GM18520 (cell line): ENCODE measurements at regions not wholly inside any gene's neighbourhood (a gene's known extent, or its start where the extent isn't known, plus 50 kb on each side); places are given as distances from the start of the nearest gene placed in this dataset.
"Not testable (repeated sequence)": the region's sequence is repeated elsewhere in the genome, so short reads cannot be mapped to it uniquely, and the experiment has no call there.

ENCODE experiments used
- ATAC-seq: cut with Tn5 transposase; IDR thresholded peaks from one replicate; pipeline ENCODE4 v1.9.1; 2021; ENCODE audit not compliant: unreplicated experiment

DNA sequence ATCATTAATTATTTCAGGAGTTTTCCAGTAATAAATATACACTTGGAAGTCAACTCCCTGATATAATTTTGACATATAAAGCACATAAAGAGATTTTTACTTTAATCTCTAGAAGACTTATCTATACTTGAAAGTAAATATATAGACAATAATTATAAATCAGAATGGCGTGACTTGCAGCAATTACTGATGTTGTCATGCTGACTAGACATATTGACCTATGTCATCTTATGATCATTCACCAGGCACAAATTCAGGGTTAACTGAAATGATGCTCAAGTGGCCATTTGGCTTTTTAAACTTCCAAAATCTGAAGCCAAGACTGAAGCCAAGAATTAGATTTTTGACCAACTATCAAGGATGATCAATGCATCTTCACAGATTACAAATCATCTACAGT is 192.2 kb downstream of the MCHR2 start:
- ATAC-seq = no peak

GRCh38 chr6:99802396-99803031 is 191.5 kb downstream of the MCHR2 start:
- ATAC-seq = no peak

DNA sequence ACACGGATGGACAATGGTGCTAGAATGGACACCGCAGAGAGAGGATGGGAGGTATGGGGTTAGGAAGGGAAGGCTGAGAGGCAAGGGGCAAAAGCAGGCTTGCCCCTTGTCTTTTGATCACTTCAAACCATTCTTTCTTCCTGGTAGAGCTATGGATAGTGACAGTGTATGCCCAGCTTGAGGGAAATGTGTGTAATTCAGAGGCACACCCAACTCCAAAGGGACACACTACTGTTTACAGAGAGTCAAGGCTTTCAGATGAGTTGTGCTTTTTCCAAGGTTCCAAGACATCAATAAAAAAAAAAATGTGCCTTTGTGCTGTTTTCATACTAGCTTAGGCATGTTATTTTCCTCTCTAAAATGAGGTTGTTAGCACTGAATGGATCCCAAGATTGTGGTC is 185.0 kb downstream of the MCHR2 start:
- no peak for ATAC-seq

- no peak for ATAC-seq
These were observed 183.7 kb downstream of the MCHR2 start for GRCh38 chr6:99810295-99810694.

GRCh38 chr6:99810942-99811620 is 182.9 kb downstream of the MCHR2 start:
- no peak for ATAC-seq

DNA sequence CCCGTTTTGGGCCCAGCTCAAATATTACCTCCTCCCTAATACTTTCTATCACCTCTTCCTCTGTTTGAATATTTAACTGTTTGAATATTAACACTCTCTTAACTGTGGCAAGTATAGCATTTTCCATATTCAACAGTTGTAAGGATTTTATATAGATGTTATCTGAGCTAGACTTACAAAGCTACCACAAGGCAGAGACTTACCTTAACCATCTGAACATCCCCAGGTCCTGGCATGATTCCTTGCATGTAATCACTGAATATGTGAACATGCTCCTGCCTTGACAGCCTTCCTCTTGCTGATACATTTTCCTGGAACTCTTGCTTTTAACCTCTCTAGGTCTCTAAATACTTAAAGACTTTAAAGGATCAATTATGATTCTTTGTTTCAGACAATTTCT is 182.4 kb downstream of the MCHR2 start:
- no peak for ATAC-seq

GRCh38 chr6:99813565-99813964 is 180.5 kb downstream of the MCHR2 start:
- no peak for ATAC-seq

GRCh38 chr6:99814230-99814928 is 179.6 kb downstream of the MCHR2 start:
- ATAC-seq = no peak

- no peak for ATAC-seq
These were observed 177.2 kb downstream of the MCHR2 start for GRCh38 chr6:99816795-99817194.

DNA sequence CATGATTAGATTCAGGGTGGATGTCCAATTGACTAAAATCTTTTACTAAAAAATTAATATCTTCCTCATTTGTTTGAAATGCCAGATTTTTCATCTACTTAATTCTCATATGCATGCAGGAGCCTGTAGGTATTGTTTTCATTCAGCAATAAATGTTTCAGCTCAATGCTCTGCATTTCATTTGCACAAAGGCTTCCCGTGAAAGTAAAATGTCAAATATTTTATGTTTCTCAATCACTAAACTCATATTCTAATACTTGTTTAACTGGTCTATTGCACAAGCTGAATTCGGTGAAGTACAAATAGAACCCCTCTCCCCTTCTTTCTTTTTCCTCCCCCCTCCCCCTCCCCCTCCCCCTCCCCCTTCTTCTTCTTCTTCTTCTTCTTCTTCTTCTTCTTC is 175.9 kb downstream of the MCHR2 start:
- ATAC-seq = no peak

DNA sequence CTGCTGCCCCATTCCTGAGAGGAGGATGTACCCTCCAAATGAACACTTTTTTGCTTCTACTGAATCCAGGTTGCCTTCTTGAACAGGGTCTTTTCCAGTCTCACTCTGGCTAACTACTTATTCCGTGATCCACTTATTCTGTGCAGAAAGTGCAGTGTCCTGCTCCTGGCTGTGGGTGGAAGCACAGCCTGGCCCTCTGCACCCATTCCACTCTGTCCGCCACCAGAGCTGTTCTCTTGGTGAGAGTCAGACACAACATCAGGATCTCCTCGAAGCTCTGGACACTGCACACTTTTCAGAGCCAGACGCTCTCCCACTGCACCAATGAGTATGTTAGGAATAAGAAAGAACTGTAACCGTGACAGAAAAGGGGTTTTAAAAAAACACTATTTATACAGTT is 174.2 kb downstream of the MCHR2 start:
- ATAC-seq = no peak

GRCh38 chr6:99821164-99821563 is 172.9 kb downstream of the MCHR2 start:
- ATAC-seq = no peak

DNA sequence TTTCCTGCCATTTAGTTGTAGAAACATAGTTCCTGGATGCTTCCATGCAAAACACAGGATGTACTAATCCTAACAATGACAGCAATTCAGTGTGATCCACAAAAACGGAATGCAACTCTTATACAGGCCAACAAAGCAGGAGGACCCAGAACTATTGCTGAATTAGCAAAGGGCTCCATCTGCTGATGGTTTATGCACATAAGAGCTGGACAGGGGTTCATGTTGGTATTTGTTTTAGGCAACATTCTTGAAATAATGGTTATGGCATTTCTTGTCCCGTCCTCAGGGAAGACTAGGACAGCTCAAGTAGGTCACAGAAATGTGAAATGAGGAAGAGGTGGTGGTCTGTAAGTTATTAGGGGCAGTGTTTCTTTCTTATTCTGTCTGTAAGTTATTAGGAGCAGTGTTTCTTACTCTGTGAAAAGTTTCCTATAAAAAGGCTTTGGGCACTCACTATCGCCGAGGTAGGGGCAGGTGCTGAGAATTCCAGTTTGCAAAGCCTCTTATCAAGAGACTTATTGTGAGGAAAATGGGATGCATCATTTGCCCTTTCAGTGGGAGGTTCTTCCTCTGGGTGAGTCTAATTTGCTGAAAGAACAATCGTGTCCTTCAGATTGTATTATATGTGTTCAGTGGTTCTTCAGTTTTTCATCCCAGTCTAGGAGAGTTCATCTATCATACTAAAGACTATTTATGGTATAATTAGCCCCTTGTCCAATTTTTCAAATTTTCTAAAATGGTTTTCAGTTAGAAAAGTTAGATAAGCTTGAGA is 171.1 kb downstream of the MCHR2 start:
- ATAC-seq = peak; percentile 88

DNA sequence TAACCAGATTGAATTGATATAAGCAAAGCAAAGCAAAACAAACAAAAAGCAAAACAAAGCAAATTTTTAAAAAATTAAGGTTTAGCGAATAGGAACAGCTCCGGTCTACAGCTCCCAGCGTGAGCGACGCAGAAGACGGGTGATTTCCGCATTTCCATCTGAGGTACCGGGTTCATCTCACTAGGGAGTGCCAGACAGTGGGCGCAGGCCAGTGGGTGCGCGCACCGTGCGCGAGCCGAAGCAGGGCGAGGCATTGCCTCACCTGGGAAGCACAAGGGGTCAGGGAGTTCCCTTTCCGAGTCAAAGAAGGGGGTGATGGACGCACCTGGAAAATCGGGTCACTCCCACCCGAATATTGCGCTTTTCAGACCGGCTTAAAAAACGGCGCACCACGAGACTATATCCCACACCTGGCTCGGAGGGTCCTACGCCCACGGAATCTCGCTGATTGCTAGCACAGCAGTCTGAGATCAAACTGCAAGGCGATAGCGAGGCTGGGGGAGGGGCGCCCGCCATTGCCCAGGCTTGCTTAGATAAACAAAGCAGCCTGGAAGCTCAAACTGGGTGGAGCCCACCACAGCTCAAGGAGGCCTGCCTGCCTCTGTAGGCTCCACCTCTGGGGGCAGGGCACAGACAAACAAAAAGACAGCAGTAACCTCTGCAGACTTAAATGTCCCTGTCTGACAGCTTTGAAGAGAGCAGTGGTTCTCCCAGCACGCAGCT is 170.3 kb downstream of the MCHR2 start:
- ATAC-seq = not testable (repeated sequence)

GRCh38 chr6:99833034-99833433 is 161.0 kb downstream of the MCHR2 start:
- no peak for ATAC-seq

GRCh38 chr6:99836471-99836870 is 157.6 kb downstream of the MCHR2 start:
- ATAC-seq = no peak

GRCh38 chr6:99838607-99839006 is 155.4 kb downstream of the MCHR2 start:
- no peak for ATAC-seq

GRCh38 chr6:99841297-99841696 is 152.7 kb downstream of the MCHR2 start:
- ATAC-seq = no peak

DNA sequence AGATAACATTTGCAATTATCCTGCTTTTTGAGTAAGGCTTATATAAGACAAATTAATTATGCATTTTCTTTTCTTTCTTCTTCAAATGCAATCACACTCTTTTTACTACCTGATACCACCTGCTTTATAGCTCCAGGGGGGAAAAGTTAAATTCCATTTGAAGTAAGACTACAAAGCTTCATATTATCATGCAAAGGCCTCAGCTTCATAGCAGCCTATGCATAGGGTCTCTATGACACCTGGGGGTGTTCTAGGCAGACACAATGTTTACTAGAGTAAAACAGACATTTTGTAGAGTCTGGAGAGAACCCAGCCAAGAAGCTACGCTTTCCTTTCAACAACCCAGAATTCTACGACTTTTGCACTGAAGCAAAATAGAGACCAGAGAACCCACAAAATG is 148.0 kb downstream of the MCHR2 start:
- no peak for ATAC-seq

GRCh38 chr6:99850841-99851240 is 143.2 kb downstream of the MCHR2 start:
- ATAC-seq = no peak

GRCh38 chr6:99852031-99852430 is 142.0 kb downstream of the MCHR2 start:
- no peak for ATAC-seq
